ENCODE measurements at regions not wholly inside any gene's neighbourhood (a gene's known extent, or its start where the extent isn't known, plus 50 kb on each side); places are given as distances from the start of the nearest gene placed in this dataset.
A peak's percentile ranks its signal among the peaks of the same experiment; 100 is the strongest.

GRCh38 chr11:28756977-28757376 lies 648.8 kb downstream of the METTL15 start:
- H3K36me3 ChIP-seq (replicated peaks in 1 of 2; ENCODE audit: control insufficient read depth in 1 of 2, insufficient read depth in 2 of 2, low read length in 1 of 2) = no peaks in the 10 kb centered on the region
- H4K20me1 ChIP-seq (ENCODE audit: insufficient read depth) = no peaks in the 10 kb centered on the region
- no peaks in the 10 kb centered on the region for H3K9me3 ChIP-seq
- H3K4me2 ChIP-seq = peak overlapping the region; percentile 48
- H3K4me1 ChIP-seq (ENCODE audit: control insufficient read depth in 1 of 2, insufficient read depth in 2 of 2, low read depth in 1 of 2, low read length in 1 of 2) = peaks cover 0 to 27% of the 10 kb centered on the region in 2 experiments; a peak in 2 of 4 replicates
- H3K9me2 ChIP-seq = no peaks in the 10 kb centered on the region
- no peaks in the 10 kb centered on the region for H3K27me3 ChIP-seq (ENCODE audit: insufficient read depth)
- peaks cover 30% of the 10 kb centered on the region for H3F3A ChIP-seq (replicated peaks; ENCODE audit: insufficient read depth)
- POLR2A ChIA-PET = no interaction called here
- peak overlapping the region; percentile 56 for H3K9ac ChIP-seq
- DNase-seq = no peak
- CTCF ChIA-PET = no interaction called here
- no peaks in the 10 kb centered on the region; the same call in 1 of the 2 replicates for H3K79me2 ChIP-seq (ENCODE audit: insufficient read depth)
- H3K4me3 ChIP-seq (ENCODE audit: low read depth in 2 of 2, low read length in 1 of 2) = no peak overlapping the region
- no peak overlapping the region; the same call in 1 of the 2 replicates for H2AFZ ChIP-seq (ENCODE audit: low read depth)
- WGBS (ENCODE audit: low lambda C conversion rate) = 4% methylated on average over 1 of the region's 1 CpG
- peak overlapping the region; percentile 65 to 84; a peak in 3 of 4 replicates for H3K27ac ChIP-seq (ENCODE audit: low read depth in 2 of 2, low read length in 1 of 2)
- no peak for TF ChIP-seq CHD2 (IDR thresholded peaks at IDR 0.05; ENCODE audit: low read length, partially characterized antibody)
- TF ChIP-seq REST (IDR thresholded peaks at IDR 0.05; ENCODE audit: low read depth, low read length) = no peak
- TF ChIP-seq GATA2 (CRISPR knock-in tag; IDR thresholded peaks at IDR 0.05) = no peak
- TF ChIP-seq TEAD4 (IDR thresholded peaks at IDR 0.05; ENCODE audit: borderline replicate concordance, insufficient read depth) = peak; percentile 81; the same call in 1 of the 2 replicates
- TF ChIP-seq MXI1 (IDR thresholded peaks at IDR 0.05; ENCODE audit: low read depth, low read length) = no peak
- peak; percentile 38; the same call in 1 of the 2 replicates for TF ChIP-seq MEF2A (IDR thresholded peaks at IDR 0.05; ENCODE audit: borderline replicate concordance, low read depth)
- no peak for TF ChIP-seq RFX5 (IDR thresholded peaks at IDR 0.05; ENCODE audit: low read length)
- TF ChIP-seq TAF1 (IDR thresholded peaks at IDR 0.05; ENCODE audit: borderline replicate concordance, low read depth, low read length) = no peak
- no peak for TF ChIP-seq ELF1 (IDR thresholded peaks at IDR 0.05)
- peak; percentile 49; the same call in 1 of the 2 replicates for TF ChIP-seq TCF12 (IDR thresholded peaks at IDR 0.05)
- 0 out of 2 replicates have a peak, but pooled peaks have one; percentile 21 for TF ChIP-seq FOXM1 (IDR thresholded peaks at IDR 0.05; ENCODE audit: low read depth)
- peak; percentile 34; the same call in 1 of the 2 replicates for TF ChIP-seq FOSL2 (IDR thresholded peaks at IDR 0.05; ENCODE audit: borderline replicate concordance, low read depth)
- TF ChIP-seq RCOR1 (IDR thresholded peaks at IDR 0.05; ENCODE audit: low read length) = no peak
- TF ChIP-seq NRF1 (IDR thresholded peaks at IDR 0.05; ENCODE audit: low read depth, low read length) = no peak
- TF ChIP-seq EP300 (IDR thresholded peaks at IDR 0.05; ENCODE audit: borderline replicate concordance in 1 of 2, low read depth in 1 of 2, low read length in 1 of 2) = peak in 1 of 2 experiments; percentile 70; a peak in 1 of 4 replicates
- no peak for TF ChIP-seq GABPA (IDR thresholded peaks at IDR 0.05; ENCODE audit: low read depth)
- TF ChIP-seq ZBTB33 (IDR thresholded peaks at IDR 0.05; ENCODE audit: borderline replicate concordance, low read depth) = no peak
- no peak for TF ChIP-seq MAX (IDR thresholded peaks at IDR 0.05; ENCODE audit: low read depth)
- TF ChIP-seq RAD21 (IDR thresholded peaks at IDR 0.05; ENCODE audit: low read length) = no peak
- TF ChIP-seq SIN3A (IDR thresholded peaks at IDR 0.05; ENCODE audit: borderline replicate concordance, low read depth, low read length) = no peak
- TF ChIP-seq RXRA (IDR thresholded peaks at IDR 0.05; ENCODE audit: borderline replicate concordance, low read depth) = peak; percentile 98
- TF ChIP-seq NFIC (IDR thresholded peaks at IDR 0.05; ENCODE audit: borderline replicate concordance) = peak; percentile 68; the same call in 1 of the 2 replicates
- no peak for TF ChIP-seq SMC3 (IDR thresholded peaks at IDR 0.05; ENCODE audit: low read depth, low read length)
- TF ChIP-seq CTCF (IDR thresholded peaks at IDR 0.05) = no peak
- no peak for TF ChIP-seq POLR2AphosphoS5 (IDR thresholded peaks at IDR 0.05; ENCODE audit: low read depth, low read length)
- no peak for TF ChIP-seq USF2 (IDR thresholded peaks at IDR 0.05; ENCODE audit: borderline replicate concordance, low read depth, low read length)
